NT2/D1 (cell line): ENCODE measurements at regions not wholly inside any gene's neighbourhood (a gene's known extent, or its start where the extent isn't known, plus 50 kb on each side); places are given as distances from the start of the nearest gene placed in this dataset.

Source experiments
- SUZ12 ChIP-seq: IDR thresholded peaks from 2 replicates; pipeline ENCODE4 v1.6.1; 2011; ENCODE audit not compliant: insufficient read length, insufficient read depth; ENCODE audit errors: extremely low read depth
- YY1 ChIP-seq: IDR thresholded peaks from 2 replicates; pipeline ENCODE4 v1.6.1; 2011; ENCODE audit not compliant: insufficient read length, insufficient read depth

DNA sequence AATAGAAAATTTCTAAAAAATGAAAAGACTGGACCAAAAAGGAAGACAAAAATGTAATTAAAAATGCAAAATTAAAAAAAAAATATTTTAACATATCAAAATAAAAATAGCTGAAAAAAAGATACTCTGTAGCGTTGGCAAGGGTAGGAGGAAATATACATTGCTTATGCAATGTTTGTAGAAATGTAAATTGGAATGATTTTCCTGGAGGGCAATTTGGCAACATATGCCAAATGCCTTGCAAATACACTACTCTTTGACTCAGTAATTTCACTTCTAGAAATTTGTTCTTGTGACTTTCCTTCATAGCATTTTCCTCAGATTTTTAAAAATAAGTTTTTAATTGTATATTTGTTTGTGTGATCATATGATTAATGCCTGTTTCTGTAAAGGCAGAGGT, 296.6 kb downstream of the ZNF621 start:
- TF ChIP-seq SUZ12 (no peak), YY1 (no peak)
